HEK293 (cell line): ENCODE measurements at regions not wholly inside any gene's neighbourhood (a gene's known extent, or its start where the extent isn't known, plus 50 kb on each side); places are given as distances from the start of the nearest gene placed in this dataset.

Experiments used
- CTCF ChIA-PET: fragments of 350-600 bp; formaldehyde crosslinking; extraction: SDS; loops from one replicate; lab custom pipeline; 2021; ENCODE audit warnings: antibody characterized with exemption; lab: Yijun Ruan, JAX
- POLR2A ChIA-PET: fragments of 300-600 bp; formaldehyde crosslinking; extraction: SDS; loops from one replicate; lab custom pipeline; 2020; ENCODE audit warnings: antibody characterized with exemption, inconsistent platforms; lab: Yijun Ruan, JAX
- H3K27ac ChIP-seq: fragments of 200-500 bp; sonication (Bioruptor generic); 2 replicates; pipeline ENCODE4 v1.5.1; 2014; ENCODE audit warnings: low read depth, low read length, control low read depth, inconsistent platforms; ENCODE audit errors: extremely low read depth
- H3K36me3 ChIP-seq, 2 experiments: fragments of 200-500 bp in 1 of 2; sonication (Bioruptor generic) in 1 of 2; 1 replicate in 1 of 2; 2 replicates in 1 of 2; pipeline ENCODE4 v1.5.1; 2014 to 2017; ENCODE audit warnings: inconsistent platforms in 2 of 2, low read length in 2 of 2; ENCODE audit not compliant: control insufficient read depth in 2 of 2, insufficient read depth in 1 of 2
- H3K4me1 ChIP-seq: fragments of 200-500 bp; sonication (Bioruptor generic); 2 replicates; pipeline ENCODE4 v1.5.1; 2014; ENCODE audit warnings: mild to moderate bottlenecking, low read length, inconsistent platforms; ENCODE audit not compliant: control insufficient read depth, insufficient read depth
- H3K4me3 ChIP-seq: 2 replicates; pipeline ENCODE4 v1.5.1; 2011; ENCODE audit warnings: low read depth, mild to moderate bottlenecking, control low read depth, low read length, moderate library complexity
- H3K9me3 ChIP-seq: fragments of 200-500 bp; sonication (Bioruptor generic); 2 replicates; pipeline ENCODE4 v1.5.1; 2014; ENCODE audit warnings: low read depth, low read length, inconsistent platforms; ENCODE audit not compliant: control insufficient read depth, insufficient read depth
- INSM2 ChIP-seq: fragments of 450-650 bp; formaldehyde crosslinking; IDR thresholded peaks from 2 replicates; pipeline ENCODE4 v1.5.1; 2016; ENCODE audit warnings: missing biosample characterization, missing genetic modification characterization
- KLF7 ChIP-seq: fragments of 450-650 bp; formaldehyde crosslinking; IDR thresholded peaks from 2 replicates; pipeline ENCODE4 v1.5.1; 2016; ENCODE audit warnings: missing biosample characterization, missing genetic modification characterization, borderline replicate concordance
- PRDM1 ChIP-seq: fragments of 450-650 bp; formaldehyde crosslinking; IDR thresholded peaks from 2 replicates; pipeline ENCODE4; 2016; ENCODE audit warnings: missing biosample characterization, missing genetic modification characterization
- TRIM28 ChIP-seq: IDR thresholded peaks from 2 replicates; pipeline ENCODE4 v1.6.1; 2011; ENCODE audit warnings: low read length, control low read depth, borderline replicate concordance
- ZBTB17 ChIP-seq: fragments of 450-650 bp; formaldehyde crosslinking; IDR thresholded peaks from 2 replicates; pipeline ENCODE4 v1.5.1; 2016; ENCODE audit warnings: missing biosample characterization, missing genetic modification characterization
- ZBTB26 ChIP-seq: fragments of 450-650 bp; formaldehyde crosslinking; optimal IDR thresholded peaks from 2 replicates; pipeline ENCODE3; 2016; ENCODE audit warnings: missing biosample characterization, mild to moderate bottlenecking, missing genetic modification characterization
- ZFP69B ChIP-seq: fragments of 450-650 bp; formaldehyde crosslinking; IDR thresholded peaks from 2 replicates; pipeline ENCODE4 v1.5.1; 2016; ENCODE audit warnings: missing biosample characterization, missing genetic modification characterization
- ZNF140 ChIP-seq: fragments of 450-650 bp; formaldehyde crosslinking; IDR thresholded peaks from 2 replicates; pipeline ENCODE4 v1.5.1; 2016; ENCODE audit warnings: missing biosample characterization, missing genetic modification characterization
- ZNF155 ChIP-seq: fragments of 450-650 bp; formaldehyde crosslinking; IDR thresholded peaks from 2 replicates; pipeline ENCODE4 v1.5.1; 2016; ENCODE audit warnings: missing biosample characterization, missing genetic modification characterization
- ZNF174 ChIP-seq: fragments of 450-650 bp; formaldehyde crosslinking; IDR thresholded peaks from 2 replicates; pipeline ENCODE4 v1.5.0; 2017; ENCODE audit warnings: missing biosample characterization, mild to moderate bottlenecking, missing genetic modification characterization
- ZNF184 ChIP-seq: fragments of 450-650 bp; IDR thresholded peaks from 2 replicates; pipeline ENCODE4 v1.5.1; 2018; ENCODE audit warnings: missing biosample characterization, mild to moderate bottlenecking, missing genetic modification characterization
- ZNF211 ChIP-seq: fragments of 450-650 bp; formaldehyde crosslinking; IDR thresholded peaks from 2 replicates; pipeline ENCODE4 v1.5.1; 2016; ENCODE audit warnings: low read depth, missing biosample characterization, missing genetic modification characterization
- ZNF214 ChIP-seq: fragments of 450-650 bp; formaldehyde crosslinking; IDR thresholded peaks from 2 replicates; pipeline ENCODE4 v1.5.1; 2017; ENCODE audit warnings: missing biosample characterization, mild to moderate bottlenecking, missing genetic modification characterization, borderline replicate concordance
- ZNF239 ChIP-seq: fragments of 450-650 bp; formaldehyde crosslinking; IDR thresholded peaks from 2 replicates; pipeline ENCODE4 v1.5.1; 2016; ENCODE audit warnings: missing biosample characterization, missing genetic modification characterization
- ZNF362 ChIP-seq: fragments of 450-650 bp; formaldehyde crosslinking; IDR thresholded peaks from 2 replicates; pipeline ENCODE4 v1.5.1; 2016; ENCODE audit warnings: missing biosample characterization, missing genetic modification characterization
- ZNF521 ChIP-seq: fragments of 450-650 bp; formaldehyde crosslinking; IDR thresholded peaks from 2 replicates; pipeline ENCODE4 v1.5.1; 2017; ENCODE audit warnings: missing biosample characterization, mild to moderate bottlenecking, missing genetic modification characterization
- ZNF544 ChIP-seq: fragments of 450-650 bp; formaldehyde crosslinking; IDR thresholded peaks from 2 replicates; pipeline ENCODE4 v1.5.0; 2017; ENCODE audit warnings: missing biosample characterization, missing genetic modification characterization
- ZNF548 ChIP-seq: fragments of 450-650 bp; formaldehyde crosslinking; IDR thresholded peaks from 2 replicates; pipeline ENCODE4 v1.5.1; 2016; ENCODE audit warnings: missing biosample characterization, missing genetic modification characterization
- ZNF560 ChIP-seq: fragments of 450-650 bp; formaldehyde crosslinking; IDR thresholded peaks from 2 replicates; pipeline ENCODE4 v1.5.1; 2017; ENCODE audit warnings: missing biosample characterization, missing genetic modification characterization, borderline replicate concordance

GRCh38 chr12:127421614-127422013, 845.4 kb upstream of the TMEM132C start:
- Histone ChIP-seq H3K4me1 (no peaks in the 10 kb centered on the region), H3K4me3 (no peak overlapping the region)
- POLR2A ChIA-PET: no interaction called here

GRCh38 chr12:127422935-127423566, 843.9 kb upstream of the TMEM132C start:
- Histone ChIP-seq H3K4me1 (no peaks in the 10 kb centered on the region), H3K36me3 (no peaks in the 10 kb centered on the region), H3K27ac (no peak overlapping the region), H3K9me3 (no peaks in the 10 kb centered on the region), H3K4me3 (no peak overlapping the region)
- ChIA-PET CTCF (no interaction called here), POLR2A (no interaction called here)
- TF ChIP-seq ZNF214 (tag by site-specific recombination) (no peak), ZNF174 (tag by site-specific recombination) (no peak), ZNF362 (tag by site-specific recombination) (no peak), PRDM1 (no peak), ZNF211 (no peak)

More at GRCh38 chr12:127421614-127422013, 845.4 kb upstream of the TMEM132C start:
- CTCF ChIA-PET: no interaction called here
- TF ChIP-seq KLF7 (tag by site-specific recombination) (no peak), ZNF155 (tag by site-specific recombination) (no peak), ZBTB17 (no peak), ZBTB26 (tag by site-specific recombination) (no peak), ZFP69B (no peak), ZNF521 (no peak)
- no peak overlapping the region for H3K27ac ChIP-seq
- no peaks in the 10 kb centered on the region for H3K36me3 ChIP-seq
- H3K9me3 ChIP-seq: no peaks in the 10 kb centered on the region

GRCh38 chr12:127425474-127425873, 841.5 kb upstream of the TMEM132C start:
- Histone ChIP-seq H3K4me1 (no peaks in the 10 kb centered on the region), H3K27ac (no peak overlapping the region), H3K4me3 (no peak overlapping the region), H3K9me3 (no peaks in the 10 kb centered on the region), H3K36me3 (no peaks in the 10 kb centered on the region)
- TF ChIP-seq INSM2 (no peak), ZNF544 (tag by site-specific recombination) (no peak), ZNF560 (no peak), TRIM28 (no peak), ZNF184 (tag by site-specific recombination) (no peak), ZNF521 (no peak), ZNF548 (tag by site-specific recombination) (no peak), ZNF239 (tag by site-specific recombination) (no peak), ZNF140 (tag by site-specific recombination) (no peak)
- POLR2A ChIA-PET: no interaction called here
- CTCF ChIA-PET: no interaction called here
